Trophoblast cell (in vitro differentiated cells and primary cell): ENCODE measurements at regions not wholly inside any gene's neighbourhood (a gene's known extent, or its start where the extent isn't known, plus 50 kb on each side); places are given as distances from the start of the nearest gene placed in this dataset.

Experiments
- DNase-seq, 2 donors: peaks; one replicate each; pipeline ENCODE4 v3.0.0-alpha.2; 2016
- H2AFZ ChIP-seq: 2 replicates; pipeline ENCODE4 v1.6.1; 2013; ENCODE audit warnings: low read length, moderate library complexity, mild to moderate bottlenecking; ENCODE audit not compliant: insufficient read depth, poor library complexity
- H2AK5ac ChIP-seq: 2 replicates; pipeline ENCODE4 v1.6.1; 2013; ENCODE audit warnings: mild to moderate bottlenecking, low read length
- H2BK120ac ChIP-seq: 2 replicates; pipeline ENCODE4 v1.6.1; 2013; ENCODE audit warnings: low read length, mild to moderate bottlenecking, moderate library complexity; ENCODE audit not compliant: insufficient read depth, poor library complexity
- H2BK12ac ChIP-seq: 2 replicates; pipeline ENCODE4 v1.6.1; 2013; ENCODE audit warnings: mild to moderate bottlenecking, low read length, moderate library complexity
- H2BK5ac ChIP-seq: 2 replicates; pipeline ENCODE4 v1.6.1; 2013; ENCODE audit warnings: low read length, low read depth, moderate library complexity, mild to moderate bottlenecking; ENCODE audit not compliant: poor library complexity
- H3K14ac ChIP-seq: 2 replicates; pipeline ENCODE4 v1.6.1; 2013; ENCODE audit warnings: mild to moderate bottlenecking, low read length
- H3K18ac ChIP-seq: 2 replicates; pipeline ENCODE4 v1.6.1; 2013; ENCODE audit warnings: mild to moderate bottlenecking, low read length
- H3K23ac ChIP-seq: 2 replicates; pipeline ENCODE4 v1.6.1; 2013; ENCODE audit warnings: low read length
- H3K27ac ChIP-seq: 2 replicates; pipeline ENCODE4 v1.5.1; 2013; ENCODE audit warnings: low read depth, mild to moderate bottlenecking, inconsistent platforms, low read length, moderate library complexity
- H3K27me3 ChIP-seq: 2 replicates; pipeline ENCODE4 v1.6.1; 2013; ENCODE audit warnings: inconsistent platforms, mild to moderate bottlenecking, low read length, moderate library complexity; ENCODE audit not compliant: insufficient read depth
- H3K36me3 ChIP-seq, 2 experiments: 1 replicate in 1 of 2; 2 replicates in 1 of 2; pipeline ENCODE4 v1.6.1; 2013; ENCODE audit warnings: low read length in 2 of 2, mild to moderate bottlenecking in 2 of 2, moderate library complexity in 1 of 2; ENCODE audit not compliant: insufficient read depth in 2 of 2, control insufficient read depth in 1 of 2
- H3K4ac ChIP-seq: 2 replicates; pipeline ENCODE4 v1.6.1; 2013; ENCODE audit warnings: low read depth, mild to moderate bottlenecking, low read length, moderate library complexity
- H3K4me1 ChIP-seq, 2 experiments: 1 replicate in 1 of 2; 2 replicates in 1 of 2; pipeline ENCODE4 v1.6.1; 2013; ENCODE audit warnings: low read length in 2 of 2, mild to moderate bottlenecking in 2 of 2, moderate library complexity in 1 of 2; ENCODE audit not compliant: insufficient read depth in 2 of 2, control insufficient read depth in 1 of 2
- H3K4me2 ChIP-seq: 2 replicates; pipeline ENCODE4 v1.6.1; 2013; ENCODE audit warnings: inconsistent platforms, mild to moderate bottlenecking, low read length, moderate library complexity
- H3K4me3 ChIP-seq: 2 replicates; pipeline ENCODE4 v1.5.1; 2013; ENCODE audit warnings: mild to moderate bottlenecking, low read depth, low read length, inconsistent platforms
- H3K79me1 ChIP-seq: one replicate; pipeline ENCODE4 v1.6.1; 2013; ENCODE audit warnings: low read length
- H3K79me2 ChIP-seq: 2 replicates; pipeline ENCODE4 v1.6.1; 2013; ENCODE audit warnings: low read length, mild to moderate bottlenecking; ENCODE audit not compliant: control insufficient read depth, insufficient read depth, poor library complexity
- H3K9ac ChIP-seq: 2 replicates; pipeline ENCODE4 v1.6.1; 2013; ENCODE audit warnings: mild to moderate bottlenecking, low read length
- H3K9me3 ChIP-seq: 2 replicates; pipeline ENCODE4 v1.6.1; 2013; ENCODE audit warnings: low read depth, mild to moderate bottlenecking, control low read depth, inconsistent platforms, low read length; ENCODE audit not compliant: insufficient read depth
- H4K12ac ChIP-seq: 2 replicates; pipeline ENCODE4 v1.6.1; 2013; ENCODE audit warnings: low read depth, mild to moderate bottlenecking, low read length, moderate library complexity
- H4K8ac ChIP-seq: 2 replicates; pipeline ENCODE4 v1.6.1; 2013; ENCODE audit warnings: low read depth, mild to moderate bottlenecking, low read length, moderate library complexity
- H4K91ac ChIP-seq: one replicate; pipeline ENCODE4 v1.6.1; 2013; ENCODE audit warnings: low read depth, mild to moderate bottlenecking, low read length, moderate library complexity
- WGBS: extraction: QIAGEN DNeasy Blood & Tissue Kit; methylation state at CpG from one replicate; pipeline ENCODE4 v1.1.7; 2013; ENCODE audit warnings: missing lambda C conversion rate; ENCODE audit not compliant: insufficient read length, insufficient coverage; ENCODE audit errors: extremely low coverage; 5-methylcytosine and 5-hydroxymethylcytosine counted together

- no peaks in the 10 kb centered on the region for H3K27me3 ChIP-seq
- H4K8ac ChIP-seq, result no peak overlapping the region
- H2AFZ ChIP-seq, result no peak overlapping the region
- peaks cover 24 to 31% of the 10 kb centered on the region in 2 experiments for H3K4me1 ChIP-seq
- no peak overlapping the region for H3K4me2 ChIP-seq
- no peak overlapping the region for H2BK120ac ChIP-seq
- H3K4ac ChIP-seq, result no peak overlapping the region
- no peaks in the 10 kb centered on the region for H3K79me2 ChIP-seq
- no peak overlapping the region for H3K27ac ChIP-seq
- peak overlapping the region; percentile 1 for H3K14ac ChIP-seq
- no peaks in the 10 kb centered on the region for H3K36me3 ChIP-seq
- H3K9me3 ChIP-seq, result no peaks in the 10 kb centered on the region
- H3K79me1 ChIP-seq, result peaks cover 4% of the 10 kb centered on the region
- no peak overlapping the region for H3K18ac ChIP-seq
- no CpG with 5 or more reads among the region's 15 CpGs for WGBS
- peak overlapping the region; percentile 7 for H2BK12ac ChIP-seq
- no peak overlapping the region for H4K12ac ChIP-seq
- no peak overlapping the region for H3K23ac ChIP-seq
- H2AK5ac ChIP-seq, result no peak overlapping the region
- no peak overlapping the region for H3K4me3 ChIP-seq
- H3K9ac ChIP-seq, result no peak overlapping the region
- no peak overlapping the region for H2BK5ac ChIP-seq
- no peak overlapping the region for H4K91ac ChIP-seq
- no peak for DNase-seq
Measured at GRCh38 chr6:37556881-37557644, 57.4 kb upstream of the CCDC167 start.

DNA sequence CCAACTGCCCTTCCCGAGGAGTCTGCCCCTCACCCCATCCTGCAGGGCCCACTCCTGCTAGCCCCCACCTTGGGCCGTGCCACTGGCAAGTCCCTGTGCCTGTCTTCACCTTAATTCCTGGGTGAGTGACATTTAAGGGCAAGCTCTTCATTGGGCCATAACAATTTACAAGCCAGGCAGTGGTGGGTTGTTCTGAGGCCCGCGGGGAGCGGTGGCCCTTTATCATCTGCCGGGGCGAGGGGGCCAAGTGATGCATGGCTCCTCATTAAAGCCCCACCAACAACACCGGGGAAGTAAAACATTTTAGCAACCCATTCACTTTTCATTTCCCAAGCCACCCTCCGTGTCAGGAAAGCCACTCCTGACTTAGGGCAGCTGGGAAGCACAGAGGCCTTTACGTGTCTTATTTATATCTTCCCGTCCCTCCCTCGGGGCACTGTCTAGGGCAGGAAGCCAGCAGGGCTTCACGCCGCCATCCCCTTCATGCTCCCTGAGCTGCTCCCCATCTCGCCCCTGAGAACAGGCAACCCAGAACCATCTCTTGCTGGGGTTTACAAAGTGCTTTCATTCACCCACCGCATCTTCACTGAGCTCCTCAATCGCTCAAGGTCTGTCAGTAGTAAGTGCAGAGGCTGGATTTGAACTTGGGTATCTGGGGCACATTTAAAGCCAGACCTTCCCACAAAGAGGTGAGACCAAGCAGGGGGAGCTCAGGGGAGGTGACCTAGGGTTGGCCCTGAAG is 55.5 kb upstream of the CCDC167 start:
- Histone ChIP-seq H3K18ac (peak overlapping the region; percentile 47), H3K27me3 (no peaks in the 10 kb centered on the region), H3K27ac (no peak overlapping the region), H3K4ac (no peak overlapping the region), H3K14ac (no peak overlapping the region), H3K4me2 (no peak overlapping the region), H3K4me3 (no peak overlapping the region), H3K79me2 (no peaks in the 10 kb centered on the region), H3K4me1 (peaks cover 24 to 31% of the 10 kb centered on the region in 2 experiments), H2BK120ac (peak overlapping the region; percentile 26), H3K23ac (no peak overlapping the region), H3K79me1 (peaks cover 4% of the 10 kb centered on the region), H2BK5ac (peak overlapping the region; percentile 7), H2AFZ (no peak overlapping the region), H4K12ac (no peak overlapping the region), H4K8ac (no peak overlapping the region), H3K9me3 (no peaks in the 10 kb centered on the region), H2BK12ac (peak overlapping the region; percentile 59), H4K91ac (peak overlapping the region; percentile 28), H3K9ac (no peak overlapping the region), H2AK5ac (peak overlapping the region; percentile 32), H3K36me3 (no peaks in the 10 kb centered on the region)
- no CpG with 5 or more reads among the region's 17 CpGs for WGBS
- DNase-seq, result no peak

GRCh38 chr6:37554480-37554819 is 54.8 kb upstream of the CCDC167 start:
- Histone ChIP-seq H3K27ac (peak overlapping the region; percentile 35), H2BK120ac (no peak overlapping the region)
- no CpG with 5 or more reads among the region's 6 CpGs for WGBS

GRCh38 chr6:37552267-37552666 is 52.6 kb upstream of the CCDC167 start:
- no peak for DNase-seq

More at GRCh38 chr6:37554480-37554819, 54.8 kb upstream of the CCDC167 start:
- no peak overlapping the region for H2AFZ ChIP-seq
- no peak overlapping the region for H2BK5ac ChIP-seq
- H3K9me3 ChIP-seq, result no peaks in the 10 kb centered on the region
- H2BK12ac ChIP-seq, result no peak overlapping the region
- H4K12ac ChIP-seq, result no peak overlapping the region
- H2AK5ac ChIP-seq, result no peak overlapping the region
- peaks cover 24 to 31% of the 10 kb centered on the region in 2 experiments for H3K4me1 ChIP-seq
- no peak overlapping the region for H3K23ac ChIP-seq
- no peak overlapping the region for H4K91ac ChIP-seq
- H3K27me3 ChIP-seq, result no peaks in the 10 kb centered on the region
- H3K4me2 ChIP-seq, result peak overlapping the region; percentile 39
- H3K36me3 ChIP-seq, result no peaks in the 10 kb centered on the region
- no peak overlapping the region for H3K14ac ChIP-seq
- peak in 1 of 2 donors; percentile 19 for DNase-seq
- H3K4me3 ChIP-seq, result no peak overlapping the region
- no peak overlapping the region for H3K9ac ChIP-seq
- no peak overlapping the region for H4K8ac ChIP-seq
- peak overlapping the region; percentile 90 for H3K18ac ChIP-seq
- H3K79me1 ChIP-seq, result peaks cover 4% of the 10 kb centered on the region
- no peaks in the 10 kb centered on the region for H3K79me2 ChIP-seq
- H3K4ac ChIP-seq, result no peak overlapping the region

More at GRCh38 chr6:37552267-37552666, 52.6 kb upstream of the CCDC167 start:
- Histone ChIP-seq H3K14ac (no peak overlapping the region), H3K79me2 (no peaks in the 10 kb centered on the region), H3K27me3 (no peaks in the 10 kb centered on the region), H2BK12ac (no peak overlapping the region), H4K12ac (no peak overlapping the region), H2BK5ac (no peak overlapping the region), H3K23ac (no peak overlapping the region), H3K79me1 (peaks cover 4% of the 10 kb centered on the region), H3K9ac (no peak overlapping the region), H2AK5ac (no peak overlapping the region), H3K36me3 (no peaks in the 10 kb centered on the region), H2BK120ac (no peak overlapping the region), H3K27ac (no peak overlapping the region), H4K8ac (no peak overlapping the region), H4K91ac (no peak overlapping the region), H3K18ac (no peak overlapping the region), H3K9me3 (no peaks in the 10 kb centered on the region), H3K4me2 (no peak overlapping the region), H3K4me3 (no peak overlapping the region), H3K4ac (no peak overlapping the region), H3K4me1 (peaks cover 21 to 27% of the 10 kb centered on the region in 2 experiments), H2AFZ (no peak overlapping the region)
- no CpG with 5 or more reads among the region's 4 CpGs for WGBS
